NCI-H524 treated with DMSO at 0.1 percent for 48 hours (cell line): ENCODE measurements at regions not wholly inside any gene's neighbourhood (a gene's known extent, or its start where the extent isn't known, plus 50 kb on each side); places are given as distances from the start of the nearest gene placed in this dataset.
A peak's percentile ranks its signal among the peaks of the same experiment; 100 is the strongest.

ENCODE experiments used
- DNase-seq: peaks from one replicate; lab custom pipeline; 2025; lab: John Stamatoyannopoulos, UW

GRCh38 chr6:166774770-166775169 is 147.7 kb upstream of the RPS6KA2 start:
- DNase-seq, result no peak

GRCh38 chr6:166774292-166774691 is 147.2 kb upstream of the RPS6KA2 start:
- DNase-seq, result no peak

GRCh38 chr6:166772518-166772917 is 145.5 kb upstream of the RPS6KA2 start:
- DNase-seq, result no peak

- DNase-seq, result no peak
These were observed 144.7 kb upstream of the RPS6KA2 start for GRCh38 chr6:166771701-166772100.

GRCh38 chr6:166770216-166771116 is 143.4 kb upstream of the RPS6KA2 start:
- DNase-seq, result no peak

- no peak for DNase-seq
These were observed 142.6 kb upstream of the RPS6KA2 start for GRCh38 chr6:166769648-166770047.

GRCh38 chr6:166768761-166769160 is 141.7 kb upstream of the RPS6KA2 start:
- no peak for DNase-seq

- DNase-seq, result no peak
These were observed 140.2 kb upstream of the RPS6KA2 start for GRCh38 chr6:166767230-166767629.

- DNase-seq, result no peak
These were observed 139.7 kb upstream of the RPS6KA2 start for GRCh38 chr6:166766769-166767168.

- DNase-seq, result no peak
These were observed 138.1 kb upstream of the RPS6KA2 start for GRCh38 chr6:166765234-166765541.

GRCh38 chr6:166764473-166765233 is 137.6 kb upstream of the RPS6KA2 start:
- no peak for DNase-seq

GRCh38 chr6:166763606-166764472 is 136.8 kb upstream of the RPS6KA2 start:
- no peak for DNase-seq

- DNase-seq, result no peak
These were observed 134.8 kb upstream of the RPS6KA2 start for GRCh38 chr6:166761801-166762200.

- DNase-seq, result no peak
These were observed 133.2 kb upstream of the RPS6KA2 start for GRCh38 chr6:166760288-166760687.

- no peak for DNase-seq
These were observed 131.2 kb upstream of the RPS6KA2 start for GRCh38 chr6:166758136-166758704.

- peak; percentile 8 for DNase-seq
These were observed 130.4 kb upstream of the RPS6KA2 start for GRCh38 chr6:166757232-166758135.

- no peak for DNase-seq
These were observed 127.4 kb upstream of the RPS6KA2 start for GRCh38 chr6:166754218-166755030.

GRCh38 chr6:166752928-166753721 is 126.1 kb upstream of the RPS6KA2 start:
- no peak for DNase-seq

GRCh38 chr6:166752097-166752496 is 125.0 kb upstream of the RPS6KA2 start:
- DNase-seq, result no peak
